ENCODE measurements at regions not wholly inside any gene's neighbourhood (a gene's known extent, or its start where the extent isn't known, plus 50 kb on each side); places are given as distances from the start of the nearest gene placed in this dataset.

GRCh38 chr7:41832941-41833340, 130.1 kb upstream of the INHBA start:
- DNase-seq (ENCODE audit: low read depth in 2 of 2), result no peak

- no peak for DNase-seq (ENCODE audit: low read depth in 2 of 2)
Observed at GRCh38 chr7:41830271-41830670, 127.4 kb upstream of the INHBA start.

GRCh38 chr7:41828911-41829310, 126.0 kb upstream of the INHBA start:
- no peak for DNase-seq (ENCODE audit: low read depth in 2 of 2)

- DNase-seq (ENCODE audit: low read depth in 2 of 2), result no peak
Observed at GRCh38 chr7:41826641-41827040, 123.8 kb upstream of the INHBA start.

GRCh38 chr7:41825927-41826480, 123.1 kb upstream of the INHBA start:
- DNase-seq (ENCODE audit: low read depth in 2 of 2), result no peak

- no peak for DNase-seq (ENCODE audit: low read depth in 2 of 2)
Observed at GRCh38 chr7:41824284-41824683, 121.4 kb upstream of the INHBA start.

- DNase-seq (ENCODE audit: low read depth in 2 of 2), result no peak
Observed at GRCh38 chr7:41822259-41822817, 119.4 kb upstream of the INHBA start.

- DNase-seq (ENCODE audit: low read depth in 2 of 2), result no peak
Observed at GRCh38 chr7:41821521-41822213, 118.8 kb upstream of the INHBA start.

- no peak for DNase-seq (ENCODE audit: low read depth in 2 of 2)
Observed at GRCh38 chr7:41820111-41820671, 117.3 kb upstream of the INHBA start.

- DNase-seq (ENCODE audit: low read depth in 2 of 2), result no peak
Observed at GRCh38 chr7:41819645-41820044, 116.8 kb upstream of the INHBA start.

GRCh38 chr7:41818765-41819398, 116.0 kb upstream of the INHBA start:
- no peak for DNase-seq (ENCODE audit: low read depth in 2 of 2)

- DNase-seq (ENCODE audit: low read depth in 2 of 2), result no peak
Observed at GRCh38 chr7:41817386-41817785, 114.5 kb upstream of the INHBA start.

GRCh38 chr7:41816111-41816510, 113.2 kb upstream of the INHBA start:
- DNase-seq (ENCODE audit: low read depth in 2 of 2), result no peak

- no peak for DNase-seq (ENCODE audit: low read depth in 2 of 2)
Observed at GRCh38 chr7:41814888-41815287, 112.0 kb upstream of the INHBA start.

- no peak for DNase-seq (ENCODE audit: low read depth in 2 of 2)
Observed at GRCh38 chr7:41813286-41813685, 110.4 kb upstream of the INHBA start.

- DNase-seq (ENCODE audit: low read depth in 2 of 2), result no peak
Observed at GRCh38 chr7:41811941-41812340, 109.1 kb upstream of the INHBA start.

- DNase-seq (ENCODE audit: low read depth in 2 of 2), result no peak
Observed at GRCh38 chr7:41809940-41810576, 107.2 kb upstream of the INHBA start.

GRCh38 chr7:41809529-41809939, 106.6 kb upstream of the INHBA start:
- no peak for DNase-seq (ENCODE audit: low read depth in 2 of 2)

GRCh38 chr7:41809116-41809515, 106.2 kb upstream of the INHBA start:
- DNase-seq (ENCODE audit: low read depth in 2 of 2), result no peak

- no peak for DNase-seq (ENCODE audit: low read depth in 2 of 2)
Observed at GRCh38 chr7:41808541-41808940, 105.7 kb upstream of the INHBA start.

- DNase-seq (ENCODE audit: low read depth in 2 of 2), result no peak
Observed at GRCh38 chr7:41803569-41803968, 100.7 kb upstream of the INHBA start.

GRCh38 chr7:41796331-41796730, 93.4 kb upstream of the INHBA start:
- no peak for DNase-seq (ENCODE audit: low read depth in 2 of 2)
